Left ventricle myocardium inferior (tissue), 1 donor: ENCODE measurements at regions not wholly inside any gene's neighbourhood (a gene's known extent, or its start where the extent isn't known, plus 50 kb on each side); places are given as distances from the start of the nearest gene placed in this dataset.

ENCODE experiments used
- DNase-seq: peaks from one replicate; pipeline ENCODE4 v3.0.0-alpha.2; 2020
- H3K27ac ChIP-seq: fragments of 200-600 bp; replicated peaks from 2 replicates; pipeline ENCODE4 v1.8.0; 2021
- H3K27me3 ChIP-seq: fragments of 200-600 bp; 2 replicates; pipeline ENCODE4 v1.8.0; 2021; ENCODE audit warnings: low read depth
- H3K36me3 ChIP-seq: fragments of 200-600 bp; 2 replicates; pipeline ENCODE4 v1.8.0; 2021
- H3K4me1 ChIP-seq: fragments of 200-600 bp; 2 replicates; pipeline ENCODE4 v1.8.0; 2021
- H3K4me3 ChIP-seq: fragments of 200-600 bp; 2 replicates; pipeline ENCODE4 v1.8.0; 2021; ENCODE audit warnings: mild to moderate bottlenecking, moderate library complexity
- H3K9me3 ChIP-seq: fragments of 200-600 bp; replicated peaks from 2 replicates; pipeline ENCODE4 v1.8.0; 2021
- CTCF ChIP-seq: fragments of 200-600 bp; IDR thresholded peaks from 2 replicates; pipeline ENCODE4 v1.8.0; 2021; ENCODE audit warnings: antibody characterized with exemption, mild to moderate bottlenecking, borderline replicate concordance
- intact Hi-C: fragments of 100-400 bp; cut with micrococcal nuclease; formaldehyde crosslinking; loops from one replicate; pipeline ENCODE4 v1.11.0; 2022
- donor health status: DM: no; HTN: yes; CAD: no; lungs with severe emphysema.

- Histone ChIP-seq H3K27ac (no peak overlapping the region), H3K9me3 (peaks cover 16% of the 10 kb centered on the region), H3K36me3 (no peaks in the 10 kb centered on the region), H3K4me3 (no peak overlapping the region), H3K4me1 (no peaks in the 10 kb centered on the region), H3K27me3 (no peaks in the 10 kb centered on the region)
- intact Hi-C loops = no loop called here
- no peak for TF ChIP-seq CTCF
- no peak for DNase-seq
Observed at GRCh38 chr7:24191362-24191761, 92.6 kb upstream of the NPY start.

GRCh38 chr7:24192053-24192452 lies 91.9 kb upstream of the NPY start:
- no peak for TF ChIP-seq CTCF
- Histone ChIP-seq H3K4me1 (no peaks in the 10 kb centered on the region), H3K4me3 (no peak overlapping the region), H3K27me3 (no peaks in the 10 kb centered on the region), H3K27ac (no peak overlapping the region), H3K36me3 (no peaks in the 10 kb centered on the region), H3K9me3 (peaks cover 12% of the 10 kb centered on the region)
- intact Hi-C loops = no loop called here
- DNase-seq = no peak

GRCh38 chr7:24192691-24193090 lies 91.3 kb upstream of the NPY start:
- Histone ChIP-seq H3K36me3 (no peaks in the 10 kb centered on the region), H3K9me3 (peaks cover 8% of the 10 kb centered on the region), H3K4me3 (no peak overlapping the region), H3K27ac (no peak overlapping the region), H3K4me1 (no peaks in the 10 kb centered on the region), H3K27me3 (no peaks in the 10 kb centered on the region)
- no peak for DNase-seq
- intact Hi-C loops = no loop called here
- TF ChIP-seq CTCF = no peak

GRCh38 chr7:24197852-24198251 lies 86.1 kb upstream of the NPY start:
- Histone ChIP-seq H3K9me3 (no peaks in the 10 kb centered on the region), H3K4me3 (no peak overlapping the region), H3K4me1 (no peaks in the 10 kb centered on the region), H3K27ac (no peak overlapping the region), H3K27me3 (no peaks in the 10 kb centered on the region), H3K36me3 (no peaks in the 10 kb centered on the region)
- intact Hi-C loops = no loop called here
- TF ChIP-seq CTCF = no peak
- no peak for DNase-seq

GRCh38 chr7:24199978-24200377 lies 84.0 kb upstream of the NPY start:
- no peak for TF ChIP-seq CTCF
- peaks cover 6% of the 10 kb centered on the region for H3K27me3 ChIP-seq
- H3K4me1 ChIP-seq = no peaks in the 10 kb centered on the region
- H3K36me3 ChIP-seq = no peaks in the 10 kb centered on the region
- no peak for DNase-seq
- intact Hi-C loops = no loop called here
- H3K4me3 ChIP-seq = no peak overlapping the region
- H3K9me3 ChIP-seq = no peaks in the 10 kb centered on the region
- H3K27ac ChIP-seq = no peak overlapping the region
